ENCODE measurements at regions not wholly inside any gene's neighbourhood (a gene's known extent, or its start where the extent isn't known, plus 50 kb on each side); places are given as distances from the start of the nearest gene placed in this dataset.

GRCh38 chr7:36090976-36091873 lies 61.8 kb upstream of the EEPD1 start:
- Histone ChIP-seq H2AFZ (replicated peaks) (no peak overlapping the region), H3K4me1 (no peaks in the 10 kb centered on the region), H3K4me2 (no peak overlapping the region), H3K9me3 (ENCODE audit: low read depth) (no peaks in the 10 kb centered on the region), H3K36me3 (no peaks in the 10 kb centered on the region), H3F3A (ENCODE audit: low read depth) (no peaks in the 10 kb centered on the region), H4K20me1 (ENCODE audit: low read depth) (no peaks in the 10 kb centered on the region), H3K27ac (no peak overlapping the region), H3K79me2 (ENCODE audit: low read depth) (no peaks in the 10 kb centered on the region), H3K4me3 (no peak overlapping the region), H3K9ac (no peak overlapping the region), H3K27me3 (no peaks in the 10 kb centered on the region)
- no peaks in the 10 kb centered on the region for H3K36me3 Mint-ChIP-seq
- no peak overlapping the region for H3K4me3 Mint-ChIP-seq
- TF ChIP-seq EZH2 (IDR thresholded peaks at IDR 0.05) = no peak
- TF ChIP-seq CTCF (IDR thresholded peaks at IDR 0.05) = no peak
- TF ChIP-seq EZH2phosphoT487 (IDR thresholded peaks at IDR 0.05) = no peak
- H3K4me1 Mint-ChIP-seq = no peaks in the 10 kb centered on the region
- H3K27me3 Mint-ChIP-seq (ENCODE audit: insufficient read depth, low read depth) = peaks cover 9% of the 10 kb centered on the region
- H3K9me3 Mint-ChIP-seq = peaks cover 25% of the 10 kb centered on the region
- H3K27ac Mint-ChIP-seq = no peak overlapping the region
- DNase-seq (ENCODE audit: low spot score) = no peak

- no peak overlapping the region for H3K27ac Mint-ChIP-seq
- no peaks in the 10 kb centered on the region for H3K4me1 Mint-ChIP-seq
- H3F3A ChIP-seq (ENCODE audit: low read depth) = no peaks in the 10 kb centered on the region
- peaks cover 9% of the 10 kb centered on the region for H3K27me3 Mint-ChIP-seq (ENCODE audit: insufficient read depth, low read depth)
- no peak overlapping the region for H3K4me2 ChIP-seq
- no peak for TF ChIP-seq EZH2 (IDR thresholded peaks at IDR 0.05)
- TF ChIP-seq CTCF (IDR thresholded peaks at IDR 0.05) = no peak
- no peak for TF ChIP-seq EZH2phosphoT487 (IDR thresholded peaks at IDR 0.05)
- H3K9me3 Mint-ChIP-seq = peaks cover 25% of the 10 kb centered on the region
- no peaks in the 10 kb centered on the region for H3K36me3 ChIP-seq
- no peaks in the 10 kb centered on the region for H3K9me3 ChIP-seq (ENCODE audit: low read depth)
- no peak overlapping the region for H3K4me3 Mint-ChIP-seq
- no peaks in the 10 kb centered on the region for H4K20me1 ChIP-seq (ENCODE audit: low read depth)
- H3K4me3 ChIP-seq = no peak overlapping the region
- no peaks in the 10 kb centered on the region for H3K4me1 ChIP-seq
- no peaks in the 10 kb centered on the region for H3K27me3 ChIP-seq
- DNase-seq (ENCODE audit: low spot score) = no peak
- H3K9ac ChIP-seq = no peak overlapping the region
- no peak overlapping the region for H3K27ac ChIP-seq
- no peaks in the 10 kb centered on the region for H3K79me2 ChIP-seq (ENCODE audit: low read depth)
- H3K36me3 Mint-ChIP-seq = no peaks in the 10 kb centered on the region
- H2AFZ ChIP-seq (replicated peaks) = no peak overlapping the region
These were observed 61.2 kb upstream of the EEPD1 start for GRCh38 chr7:36091874-36092176.

GRCh38 chr7:36092221-36092771 lies 60.8 kb upstream of the EEPD1 start:
- Histone ChIP-seq H4K20me1 (ENCODE audit: low read depth) (no peaks in the 10 kb centered on the region), H3K79me2 (ENCODE audit: low read depth) (no peaks in the 10 kb centered on the region), H3K27ac (no peak overlapping the region), H3K4me1 (no peaks in the 10 kb centered on the region), H3F3A (ENCODE audit: low read depth) (no peaks in the 10 kb centered on the region), H3K36me3 (no peaks in the 10 kb centered on the region), H3K4me2 (no peak overlapping the region), H3K9ac (no peak overlapping the region), H3K27me3 (no peaks in the 10 kb centered on the region), H2AFZ (replicated peaks) (no peak overlapping the region), H3K4me3 (no peak overlapping the region), H3K9me3 (ENCODE audit: low read depth) (no peaks in the 10 kb centered on the region)
- DNase-seq (ENCODE audit: low spot score) = no peak
- Mint-ChIP-seq H3K27me3 (ENCODE audit: insufficient read depth, low read depth) (peaks cover 9% of the 10 kb centered on the region), H3K36me3 (no peaks in the 10 kb centered on the region), H3K4me1 (no peaks in the 10 kb centered on the region), H3K9me3 (peaks cover 25% of the 10 kb centered on the region), H3K4me3 (no peak overlapping the region), H3K27ac (no peak overlapping the region)
- TF ChIP-seq EZH2phosphoT487 (IDR thresholded peaks at IDR 0.05) (no peak), CTCF (IDR thresholded peaks at IDR 0.05) (no peak), EZH2 (IDR thresholded peaks at IDR 0.05) (no peak)

Data from neural progenitor cell (in vitro differentiated cells).